Limb (tissue), 2 donors: ENCODE measurements at regions not wholly inside any gene's neighbourhood (a gene's known extent, or its start where the extent isn't known, plus 50 kb on each side); places are given as distances from the start of the nearest gene placed in this dataset.
"Not testable (repeated sequence)": the region's sequence is repeated elsewhere in the genome, so short reads cannot be mapped to it uniquely, and the experiment has no call there.

Experiments used
- DNase-seq, 2 donors: peaks; one replicate each; pipeline ENCODE4 v3.0.0-alpha.2; 2016; ENCODE audit errors: extremely low spot score in 2 of 2

DNA sequence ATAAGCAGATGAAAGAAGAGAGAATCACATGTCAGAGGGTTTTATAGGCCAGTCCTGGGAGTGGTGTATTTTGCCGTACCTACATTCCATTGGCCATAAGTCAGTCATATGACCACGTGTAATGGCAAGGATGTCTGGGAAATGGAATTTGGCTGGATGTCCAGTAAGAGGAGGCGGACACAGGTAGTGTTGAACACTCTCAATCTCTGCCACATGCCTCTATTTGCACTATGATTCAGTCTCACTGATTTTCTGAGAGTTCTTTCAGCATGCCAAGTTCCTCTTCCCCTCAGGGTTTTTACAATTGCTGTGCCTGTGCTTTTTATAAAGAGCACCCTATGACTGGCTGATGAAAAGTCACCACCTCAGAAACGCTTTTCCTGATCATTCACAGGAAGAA lies 164.2 kb upstream of the GPR101 start:
- DNase-seq: no peak

- DNase-seq: no peak
Observed at GRCh38 chrX:137195991-137196390, 162.2 kb upstream of the GPR101 start.

DNA sequence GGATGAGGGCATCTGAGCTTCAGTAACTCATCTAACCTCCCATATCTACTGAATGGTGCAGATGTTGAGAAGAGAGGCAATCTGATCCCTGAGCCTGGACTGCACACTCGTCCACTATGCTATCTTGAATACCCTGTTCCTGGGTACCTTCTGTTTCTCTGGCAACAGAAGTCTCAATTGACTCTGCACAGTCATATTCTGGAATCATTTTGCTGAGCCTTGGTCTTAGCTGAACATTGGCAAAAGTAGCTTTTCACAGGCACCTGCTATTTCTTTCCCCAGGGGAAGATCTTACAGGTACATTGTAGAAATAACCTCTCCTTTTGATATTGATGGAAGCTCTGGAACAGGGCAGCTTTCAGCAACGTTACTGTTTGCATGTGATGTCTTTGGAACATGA lies 161.5 kb upstream of the GPR101 start:
- no peak for DNase-seq

- peak; percentile 1 to 35 for DNase-seq
Observed at GRCh38 chrX:137194164-137194563, 160.4 kb upstream of the GPR101 start.

DNA sequence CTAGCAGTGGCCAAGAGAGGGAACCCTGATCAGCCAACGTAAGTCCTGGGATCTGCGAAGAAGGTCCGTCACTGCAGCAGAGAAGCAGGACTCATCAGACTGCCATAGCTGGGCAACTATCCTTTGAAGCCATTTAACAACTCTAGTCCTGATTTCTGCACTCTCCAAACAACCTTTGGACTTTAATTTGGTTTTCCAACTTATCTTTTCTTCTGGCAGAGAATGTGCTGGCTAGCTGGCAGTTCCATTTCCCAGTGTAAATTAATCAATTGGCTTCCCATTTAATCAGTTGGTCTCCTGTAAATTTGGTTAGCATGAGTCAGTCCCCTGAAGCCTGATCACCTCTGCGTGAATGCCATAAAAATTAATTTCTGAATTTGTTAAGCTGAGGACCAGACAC lies 153.7 kb upstream of the GPR101 start:
- DNase-seq: no peak

DNA sequence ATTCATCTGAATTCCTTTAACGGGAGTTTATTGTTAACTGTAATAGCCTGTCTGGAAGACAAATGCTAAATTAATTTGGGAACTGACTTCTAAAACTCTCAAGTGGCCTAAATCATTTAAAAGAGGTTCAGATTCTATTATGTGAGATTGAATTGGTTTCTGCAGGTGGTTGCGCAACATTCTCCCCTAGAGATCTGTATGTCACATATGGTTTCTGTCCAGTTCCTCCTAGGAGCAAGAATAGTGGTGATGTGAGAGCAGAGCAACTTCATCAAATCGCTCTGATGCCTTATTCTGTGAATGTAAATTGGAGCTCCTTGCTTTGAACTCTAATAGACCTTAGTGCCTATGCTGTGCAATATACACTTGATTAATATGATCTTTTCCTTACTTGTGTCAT lies 144.6 kb upstream of the GPR101 start:
- DNase-seq: no peak

DNA sequence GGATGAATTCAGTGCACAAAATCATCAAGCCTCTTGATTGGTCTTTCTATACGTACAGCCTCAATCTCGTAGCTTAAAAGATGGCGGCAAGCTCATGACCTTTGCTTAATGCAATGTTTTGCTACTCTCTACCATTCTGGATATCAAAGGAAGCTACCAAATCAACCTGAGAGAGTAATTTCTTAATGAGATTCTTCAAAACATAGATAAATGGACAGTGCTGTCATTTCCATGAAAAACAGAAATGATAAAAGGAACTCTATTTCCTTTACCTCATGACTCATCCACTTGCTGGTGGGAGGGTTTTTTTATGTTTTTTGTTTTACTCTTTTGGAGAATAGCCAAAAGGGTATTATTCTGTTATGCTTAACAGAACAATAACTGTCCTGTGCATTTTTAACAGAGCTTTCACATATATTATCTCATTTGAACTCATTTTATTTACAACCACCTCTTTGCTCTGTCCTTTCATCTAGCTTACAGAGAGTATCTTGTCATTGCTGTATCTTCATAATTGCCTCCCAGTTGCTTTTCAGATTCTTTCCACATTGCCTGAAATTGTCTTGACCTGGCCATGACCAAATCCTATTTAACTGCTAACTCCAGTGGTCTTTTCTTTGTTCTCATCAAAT lies 138.6 kb upstream of the GPR101 start:
- no peak for DNase-seq

GRCh38 chrX:137171626-137172025 lies 137.8 kb upstream of the GPR101 start:
- DNase-seq: no peak

- DNase-seq: no peak
Observed at GRCh38 chrX:137166591-137166990, 132.8 kb upstream of the GPR101 start.

- DNase-seq: no peak
Observed at GRCh38 chrX:137164329-137164728, 130.5 kb upstream of the GPR101 start.

- DNase-seq: no peak
Observed at GRCh38 chrX:137151403-137151802, 117.6 kb upstream of the GPR101 start.

DNA sequence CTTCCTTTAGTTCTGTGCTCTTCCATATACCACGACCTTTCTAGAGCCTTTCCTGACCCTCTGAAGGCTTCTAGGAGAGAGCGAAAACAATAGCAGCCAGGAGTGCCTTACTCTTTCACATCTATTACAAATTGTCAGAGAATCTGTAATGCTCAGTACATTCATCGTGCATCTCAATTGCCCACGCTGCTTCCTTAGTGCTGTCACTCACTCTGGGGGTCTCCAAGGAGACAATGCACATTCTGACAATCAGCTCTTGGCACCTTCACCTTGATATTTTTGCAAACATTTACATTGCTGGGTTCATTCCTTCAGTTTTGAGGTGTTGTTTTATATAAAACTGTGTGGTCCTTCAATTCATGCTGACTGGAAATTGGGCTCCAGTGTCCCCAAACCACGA lies 110.1 kb upstream of the GPR101 start:
- DNase-seq: no peak

GRCh38 chrX:137122651-137123050 lies 88.9 kb upstream of the GPR101 start:
- DNase-seq: not testable (repeated sequence)

DNA sequence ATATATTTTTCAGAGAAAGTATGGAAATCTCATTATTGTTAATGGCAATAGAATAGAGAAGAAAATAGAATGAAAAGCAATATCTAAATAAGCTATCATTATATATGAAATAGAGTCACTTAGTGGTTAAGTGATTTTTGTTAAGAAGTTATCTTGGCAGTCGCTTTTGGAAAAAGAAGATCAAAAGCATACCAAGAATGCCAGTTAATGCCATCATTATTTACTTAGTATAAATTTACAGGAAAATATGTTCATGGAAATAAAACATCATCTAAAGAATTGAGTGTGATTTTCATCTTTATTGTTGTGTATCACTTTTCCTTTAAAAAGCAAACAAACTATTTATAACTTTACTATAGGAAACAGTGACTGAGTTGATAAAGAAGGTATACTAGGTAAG lies 85.3 kb upstream of the GPR101 start:
- no peak for DNase-seq

DNA sequence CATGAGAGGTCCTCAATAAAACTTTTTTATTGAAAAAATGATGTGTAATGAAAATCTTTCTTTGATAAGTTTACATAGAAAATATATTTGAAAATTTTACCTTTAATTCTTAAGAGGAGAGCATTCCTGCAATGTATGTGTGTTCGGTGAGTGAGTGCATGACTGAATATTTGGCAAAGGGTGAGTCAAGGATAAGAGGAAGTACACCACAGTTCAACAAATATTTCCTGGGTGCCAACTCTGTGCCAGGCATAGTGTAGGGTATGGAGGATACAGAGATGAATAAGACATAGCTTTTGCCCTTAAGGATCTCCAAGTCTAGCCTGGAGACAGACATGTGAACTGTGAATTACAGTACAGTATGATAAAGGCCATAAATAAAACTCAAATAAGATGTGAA lies 84.7 kb upstream of the GPR101 start:
- no peak for DNase-seq

- no peak for DNase-seq
Observed at GRCh38 chrX:137118136-137118535, 84.3 kb upstream of the GPR101 start.

- DNase-seq: not testable (repeated sequence)
Observed at GRCh38 chrX:137107877-137108276, 74.1 kb upstream of the GPR101 start.

DNA sequence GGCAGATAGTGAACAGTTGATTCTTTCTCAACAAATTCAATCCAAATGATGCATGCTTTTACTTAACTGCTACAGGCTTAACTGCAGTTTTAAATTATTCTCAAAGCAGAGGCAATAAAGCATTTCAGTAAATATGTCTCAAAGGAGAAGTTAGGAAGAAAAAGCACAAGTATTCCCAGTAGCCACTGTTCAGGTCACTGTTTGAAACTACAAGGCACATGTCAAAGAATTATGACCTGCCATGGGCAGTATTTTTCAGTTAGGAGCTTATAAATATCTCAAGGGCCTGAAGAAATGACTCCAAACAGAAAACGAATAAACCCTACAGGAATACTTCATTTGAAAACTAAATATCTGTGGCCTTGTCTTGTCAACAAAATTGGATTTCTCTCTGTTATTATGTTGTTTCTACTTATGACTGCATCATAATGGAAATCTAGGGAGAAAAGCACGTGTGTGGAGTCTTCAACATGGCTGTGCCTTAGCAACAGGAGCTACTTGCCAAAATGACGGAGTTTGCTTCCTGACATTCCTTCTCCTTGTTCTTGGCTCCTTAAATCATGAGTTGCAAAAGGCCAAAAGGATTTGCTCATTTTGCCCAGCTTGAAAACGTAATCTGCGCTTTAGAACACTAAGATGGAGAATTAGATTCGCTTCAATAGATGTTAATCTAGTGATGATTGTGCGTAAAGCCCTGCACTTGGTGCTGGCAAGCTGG lies 67.6 kb upstream of the GPR101 start:
- DNase-seq: peak in 1 of 2 donors; percentile 15
